ES-I3 (cell line): ENCODE measurements at regions not wholly inside any gene's neighbourhood (a gene's known extent, or its start where the extent isn't known, plus 50 kb on each side); places are given as distances from the start of the nearest gene placed in this dataset.

Experiments
- H3K36me3 ChIP-seq: 2 replicates; pipeline ENCODE4 v1.6.1; 2013; ENCODE audit warnings: mild to moderate bottlenecking, low read length, control low read depth, moderate library complexity; ENCODE audit not compliant: insufficient read depth
- H3K4me1 ChIP-seq: 2 replicates; pipeline ENCODE4 v1.6.1; 2013; ENCODE audit warnings: mild to moderate bottlenecking, control low read depth, low read length; ENCODE audit not compliant: insufficient read depth
- H3K9ac ChIP-seq: 2 replicates; pipeline ENCODE4 v1.6.1; 2013; ENCODE audit warnings: low read depth, mild to moderate bottlenecking, low read length, moderate library complexity
- H3K9me3 ChIP-seq: 2 replicates; pipeline ENCODE4 v1.6.1; 2013; ENCODE audit warnings: mild to moderate bottlenecking, low read length, moderate library complexity; ENCODE audit not compliant: control insufficient read depth, insufficient read depth

DNA sequence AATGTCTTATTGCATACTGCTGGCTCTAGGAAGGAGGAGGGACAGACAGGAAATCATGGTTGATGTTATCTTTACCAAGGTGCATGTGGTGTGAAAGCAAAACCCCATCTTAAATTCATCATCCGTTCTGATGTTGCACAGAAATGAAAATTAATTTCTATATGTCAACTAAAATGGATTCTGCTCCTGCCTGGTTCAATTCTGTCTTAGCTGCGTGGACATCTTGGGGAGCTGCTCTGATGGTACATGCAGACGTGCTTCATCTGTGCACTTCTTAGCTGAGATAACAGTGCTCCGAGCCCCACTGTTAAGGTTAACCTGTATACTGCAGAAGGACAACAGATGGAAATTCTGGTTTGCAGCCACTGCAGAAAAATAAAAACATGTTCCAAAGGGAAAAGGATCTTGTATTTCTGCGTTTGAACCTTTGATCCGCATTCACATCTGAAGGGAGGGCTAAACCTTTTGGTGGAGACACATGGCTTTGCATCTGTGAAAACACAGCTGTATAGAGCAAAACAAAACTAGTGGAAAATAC, 155.6 kb downstream of the TM9SF2 start:
- Histone ChIP-seq H3K9ac (no peak overlapping the region), H3K9me3 (no peaks in the 10 kb centered on the region), H3K4me1 (peaks cover 47% of the 10 kb centered on the region), H3K36me3 (no peaks in the 10 kb centered on the region)

DNA sequence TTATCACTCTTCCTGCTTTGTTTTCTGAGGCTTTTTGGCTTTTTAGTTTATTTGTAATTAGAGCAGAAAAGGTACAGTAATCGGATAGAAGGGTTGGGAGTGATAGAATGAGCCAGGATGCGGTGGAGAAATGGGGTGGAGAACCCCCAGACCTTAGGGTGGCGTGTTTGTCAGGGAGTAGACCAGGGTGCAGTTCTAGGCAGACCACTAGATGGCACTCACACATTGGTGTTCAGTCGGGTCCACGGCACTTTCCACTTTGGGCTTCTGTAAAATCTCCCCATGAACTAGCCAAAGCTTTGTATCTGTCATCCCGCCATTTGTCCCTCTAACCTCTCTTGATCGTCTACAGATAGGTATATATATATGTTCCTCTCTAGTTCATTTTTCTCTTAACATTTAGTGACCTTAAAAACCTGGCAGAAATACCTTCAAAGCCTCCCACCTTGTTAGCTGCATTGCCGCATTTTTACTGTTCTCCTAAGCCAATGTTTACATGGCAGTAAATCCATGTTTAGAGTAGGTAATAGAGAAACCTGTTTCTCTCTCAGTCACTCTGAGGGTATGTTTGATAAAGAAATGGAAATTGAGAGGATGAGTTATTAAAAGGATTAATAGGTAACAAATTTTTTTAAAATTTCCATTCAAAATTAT, 154.9 kb downstream of the TM9SF2 start:
- Histone ChIP-seq H3K4me1 (peaks cover 41% of the 10 kb centered on the region), H3K9me3 (no peaks in the 10 kb centered on the region), H3K9ac (no peak overlapping the region), H3K36me3 (no peaks in the 10 kb centered on the region)

DNA sequence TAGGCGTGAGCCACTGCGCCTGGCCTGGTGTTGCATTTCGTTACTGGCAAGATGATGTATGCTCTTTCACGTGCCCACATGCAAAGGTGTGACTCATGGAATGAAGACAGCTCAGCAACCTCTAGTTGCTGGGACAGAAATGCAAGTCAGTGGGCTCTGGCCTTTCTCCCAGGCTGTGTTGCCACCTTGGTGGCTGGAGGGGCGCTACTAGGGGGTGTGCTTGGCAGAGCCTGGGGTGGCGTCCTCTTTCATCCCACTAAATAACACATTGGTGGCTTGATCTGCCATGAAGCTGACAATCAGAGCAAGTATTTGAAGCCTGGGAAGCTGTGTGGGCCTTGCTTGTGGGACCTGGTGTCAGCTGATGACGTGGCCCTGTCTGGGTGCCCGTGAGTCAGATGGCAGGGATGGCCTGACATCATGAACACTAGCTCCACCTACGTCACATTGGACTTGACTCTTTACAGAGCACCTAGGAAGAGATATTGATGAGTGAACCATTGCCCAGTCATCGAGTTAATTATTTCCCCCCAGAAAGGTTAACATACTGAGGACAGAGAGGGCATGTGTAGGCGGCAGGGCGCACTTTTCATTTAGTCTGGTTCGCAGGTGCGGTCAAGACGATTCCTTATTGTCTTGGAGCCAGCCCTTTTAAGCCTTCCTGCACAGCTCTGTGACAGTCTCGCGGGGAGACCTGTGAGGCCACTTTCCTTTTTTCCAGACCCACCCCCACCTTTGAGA, 154.2 kb downstream of the TM9SF2 start:
- H3K36me3 ChIP-seq, result no peaks in the 10 kb centered on the region
- H3K4me1 ChIP-seq, result peaks cover 36% of the 10 kb centered on the region
- no peaks in the 10 kb centered on the region for H3K9me3 ChIP-seq
- H3K9ac ChIP-seq, result no peak overlapping the region

DNA sequence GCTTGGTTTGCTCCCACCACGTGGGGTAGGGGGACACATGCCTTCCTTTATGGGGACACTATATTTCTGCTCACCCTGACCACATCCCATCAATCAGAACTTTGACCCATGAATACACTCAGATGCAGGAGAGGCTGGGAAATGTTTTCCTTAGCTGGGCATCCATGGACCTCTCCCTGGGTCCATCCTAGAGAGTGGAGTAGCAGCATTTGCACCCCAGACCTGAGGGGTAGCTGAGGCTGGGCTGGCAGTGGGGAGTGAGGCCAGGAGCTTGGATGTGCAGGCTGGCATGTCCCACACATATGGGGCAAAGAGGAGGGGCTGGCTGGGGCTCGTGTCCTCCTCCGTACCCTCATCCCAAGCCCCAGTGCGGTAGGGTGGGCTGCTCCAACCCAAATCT, 152.8 kb downstream of the TM9SF2 start:
- H3K9ac ChIP-seq, result no peak overlapping the region
- H3K36me3 ChIP-seq, result no peaks in the 10 kb centered on the region
- H3K9me3 ChIP-seq, result no peaks in the 10 kb centered on the region
- H3K4me1 ChIP-seq, result peaks cover 26% of the 10 kb centered on the region

DNA sequence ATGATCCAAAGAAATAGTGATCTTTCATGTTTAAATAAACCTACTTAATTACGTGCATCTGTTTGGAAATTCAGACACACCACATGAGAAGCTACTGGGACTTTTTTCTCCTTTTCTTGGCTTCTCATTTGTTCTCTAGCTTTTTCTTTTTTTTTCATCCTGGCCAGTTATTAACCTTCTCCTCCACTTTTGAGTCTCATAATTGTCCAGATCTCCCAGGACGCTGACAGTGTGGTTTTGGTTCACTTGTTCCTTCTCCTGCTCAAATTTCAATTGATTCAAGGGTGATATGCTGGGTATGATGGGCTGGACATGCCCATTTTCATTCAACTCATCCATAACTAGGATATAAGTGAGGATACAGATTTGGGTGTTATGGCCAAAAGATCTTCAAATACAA, 152.3 kb downstream of the TM9SF2 start:
- Histone ChIP-seq H3K4me1 (peaks cover 22% of the 10 kb centered on the region), H3K36me3 (no peaks in the 10 kb centered on the region), H3K9ac (no peak overlapping the region), H3K9me3 (no peaks in the 10 kb centered on the region)

DNA sequence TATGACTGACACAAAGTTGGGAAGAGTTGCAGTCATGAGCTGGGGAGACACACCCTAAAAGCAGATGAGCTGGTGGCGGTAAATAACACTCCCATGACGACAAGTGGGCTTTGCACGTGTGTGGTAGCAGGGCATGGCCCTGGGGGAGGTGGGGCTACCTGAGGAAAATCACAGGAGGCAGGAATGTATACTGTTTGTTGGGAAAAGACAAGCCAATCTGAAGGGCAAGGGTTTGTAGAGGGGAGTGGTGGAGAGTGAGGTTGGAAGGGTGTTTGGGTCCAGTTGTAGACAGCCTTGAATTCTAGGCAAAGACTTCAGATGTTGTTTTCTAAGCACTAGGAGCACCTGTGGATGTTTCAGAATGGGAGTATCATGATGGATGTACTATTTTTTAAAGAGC, 151.6 kb downstream of the TM9SF2 start:
- no peaks in the 10 kb centered on the region for H3K9me3 ChIP-seq
- no peak overlapping the region for H3K9ac ChIP-seq
- H3K36me3 ChIP-seq, result no peaks in the 10 kb centered on the region
- H3K4me1 ChIP-seq, result peaks cover 22% of the 10 kb centered on the region

DNA sequence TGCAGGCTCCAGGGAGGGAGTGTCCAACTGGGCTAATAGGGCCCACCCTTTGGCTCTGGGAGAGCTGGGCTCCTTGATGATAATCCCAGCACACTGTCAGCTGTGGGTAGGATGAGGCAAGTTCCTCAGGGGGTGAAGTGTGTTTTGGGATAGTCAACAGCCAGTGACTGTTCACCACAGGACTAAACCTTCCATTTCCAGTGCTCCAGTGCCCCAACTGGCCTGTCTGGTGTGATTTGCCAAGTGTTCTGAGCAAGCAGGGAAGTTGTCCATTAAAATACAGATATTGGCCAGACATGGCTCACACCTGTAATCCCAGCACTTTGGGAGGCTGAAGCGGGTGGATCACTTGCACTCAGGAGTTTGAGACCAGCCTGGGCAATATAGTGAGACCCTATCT, 150.9 kb downstream of the TM9SF2 start:
- no peaks in the 10 kb centered on the region for H3K9me3 ChIP-seq
- peaks cover 17% of the 10 kb centered on the region for H3K4me1 ChIP-seq
- no peak overlapping the region for H3K9ac ChIP-seq
- no peaks in the 10 kb centered on the region for H3K36me3 ChIP-seq

DNA sequence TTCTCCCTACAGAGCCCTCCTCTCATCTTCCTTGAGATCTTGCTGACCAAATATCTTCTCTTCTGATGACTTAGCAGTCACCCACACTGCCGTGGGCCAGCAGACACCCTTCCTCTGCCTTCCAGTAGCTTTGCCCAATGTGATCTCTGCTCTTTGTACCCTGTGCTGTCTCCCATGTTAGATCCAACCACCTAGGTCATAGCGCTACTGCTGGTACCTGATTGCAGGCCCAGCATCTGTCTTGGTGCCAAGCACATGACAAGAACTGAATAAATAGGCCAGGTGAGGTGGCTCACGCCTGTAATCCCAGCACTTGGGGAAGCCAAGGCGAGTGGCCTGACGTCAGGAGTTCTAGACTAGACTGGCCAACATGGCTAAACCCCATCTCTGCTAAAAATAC, 149.7 kb downstream of the TM9SF2 start:
- Histone ChIP-seq H3K9ac (no peak overlapping the region), H3K9me3 (no peaks in the 10 kb centered on the region), H3K36me3 (no peaks in the 10 kb centered on the region), H3K4me1 (peaks cover 7% of the 10 kb centered on the region; the same call in 1 of the 2 replicates)

DNA sequence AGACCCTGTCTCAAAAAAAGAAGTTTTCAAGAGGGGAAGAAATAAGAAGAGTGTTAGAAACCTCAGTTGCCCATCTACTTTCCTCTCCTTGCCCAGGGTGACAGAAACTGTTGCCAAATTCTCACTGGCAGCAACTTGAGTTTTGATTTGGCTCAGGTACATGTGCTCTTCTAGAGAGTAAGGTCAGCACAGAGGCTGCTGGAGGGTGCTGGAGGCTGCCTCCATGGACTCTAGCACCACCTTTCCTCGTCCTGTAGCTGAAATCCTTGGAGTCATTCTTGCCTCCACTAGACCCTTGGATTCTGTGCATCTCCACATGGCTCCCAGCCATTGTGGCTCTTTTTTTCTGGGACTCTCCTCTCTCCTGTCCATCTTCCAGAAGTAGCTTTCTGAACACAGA, 149.1 kb downstream of the TM9SF2 start:
- Histone ChIP-seq H3K9me3 (no peaks in the 10 kb centered on the region), H3K9ac (no peak overlapping the region), H3K4me1 (peaks cover under 1% of the 10 kb centered on the region; the same call in 1 of the 2 replicates), H3K36me3 (no peaks in the 10 kb centered on the region)

DNA sequence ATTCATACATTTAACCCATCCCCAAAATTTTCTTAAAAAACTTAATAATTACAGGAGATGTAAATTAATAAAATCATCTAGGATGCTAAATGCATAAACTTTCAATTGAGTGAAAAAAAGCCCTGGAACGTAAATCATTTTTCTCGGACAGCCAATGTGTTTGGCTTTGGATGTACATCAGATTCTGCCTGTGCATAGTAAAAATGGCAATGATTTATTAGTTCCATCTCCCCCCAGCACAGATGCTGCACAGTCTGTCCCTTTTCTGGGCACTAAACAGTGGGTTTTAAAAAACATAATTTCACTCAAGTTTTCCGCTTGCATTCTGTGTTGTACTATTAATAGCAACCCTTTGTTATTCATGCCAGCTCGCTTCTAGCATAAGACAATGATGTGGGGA, 147.7 kb downstream of the TM9SF2 start:
- Histone ChIP-seq H3K4me1 (no peaks in the 10 kb centered on the region), H3K9ac (no peak overlapping the region), H3K36me3 (no peaks in the 10 kb centered on the region), H3K9me3 (no peaks in the 10 kb centered on the region)

DNA sequence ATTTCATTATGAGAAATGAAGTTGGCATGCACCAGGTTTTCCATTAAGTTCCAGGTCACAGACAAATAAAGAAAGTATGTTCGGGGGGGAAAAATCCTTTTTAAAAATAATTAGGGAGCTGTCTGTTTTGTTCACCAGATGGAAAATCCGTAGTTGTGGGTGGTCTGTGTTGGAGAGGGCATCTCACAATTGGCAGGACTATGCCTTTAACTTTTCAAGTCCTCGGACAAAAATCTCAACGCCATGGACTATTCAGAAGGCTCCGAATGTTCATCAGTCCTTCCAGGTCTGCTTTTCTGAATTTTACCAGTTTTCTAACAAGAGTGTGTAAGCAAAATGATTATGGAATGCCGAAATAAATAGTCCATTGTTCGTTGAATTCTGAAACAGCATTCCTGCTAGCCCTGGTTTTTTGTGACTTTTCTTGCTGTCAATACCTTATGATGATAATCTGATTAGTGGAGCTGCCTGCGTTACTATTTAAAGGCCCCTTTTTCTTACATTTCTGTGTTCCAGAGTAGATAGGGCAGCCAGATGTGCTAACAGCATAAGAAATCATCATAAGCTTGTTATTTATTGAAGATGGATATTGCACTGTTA, 146.9 kb downstream of the TM9SF2 start:
- Histone ChIP-seq H3K9ac (no peak overlapping the region), H3K9me3 (no peaks in the 10 kb centered on the region), H3K36me3 (no peaks in the 10 kb centered on the region), H3K4me1 (no peaks in the 10 kb centered on the region)

DNA sequence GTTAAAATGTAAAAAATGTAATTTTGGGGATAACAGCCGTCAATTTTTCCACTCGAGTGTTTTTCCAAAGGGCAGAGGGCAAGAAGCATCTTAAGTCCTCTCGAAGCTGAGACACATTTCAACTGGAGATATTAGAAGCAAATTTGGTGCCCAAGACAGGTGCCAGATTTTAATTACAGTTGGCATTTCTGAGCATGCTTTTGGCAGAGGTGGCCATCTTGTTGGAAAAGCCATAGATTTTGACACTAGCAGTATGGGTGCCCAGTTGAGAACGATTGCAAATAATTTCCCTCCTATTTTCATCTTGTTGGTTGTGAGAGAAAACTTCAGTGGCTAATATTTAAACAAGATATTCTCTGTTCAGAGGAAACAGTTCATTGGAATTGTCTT, 146.3 kb downstream of the TM9SF2 start:
- Histone ChIP-seq H3K36me3 (no peaks in the 10 kb centered on the region), H3K4me1 (no peaks in the 10 kb centered on the region), H3K9me3 (no peaks in the 10 kb centered on the region), H3K9ac (no peak overlapping the region)

DNA sequence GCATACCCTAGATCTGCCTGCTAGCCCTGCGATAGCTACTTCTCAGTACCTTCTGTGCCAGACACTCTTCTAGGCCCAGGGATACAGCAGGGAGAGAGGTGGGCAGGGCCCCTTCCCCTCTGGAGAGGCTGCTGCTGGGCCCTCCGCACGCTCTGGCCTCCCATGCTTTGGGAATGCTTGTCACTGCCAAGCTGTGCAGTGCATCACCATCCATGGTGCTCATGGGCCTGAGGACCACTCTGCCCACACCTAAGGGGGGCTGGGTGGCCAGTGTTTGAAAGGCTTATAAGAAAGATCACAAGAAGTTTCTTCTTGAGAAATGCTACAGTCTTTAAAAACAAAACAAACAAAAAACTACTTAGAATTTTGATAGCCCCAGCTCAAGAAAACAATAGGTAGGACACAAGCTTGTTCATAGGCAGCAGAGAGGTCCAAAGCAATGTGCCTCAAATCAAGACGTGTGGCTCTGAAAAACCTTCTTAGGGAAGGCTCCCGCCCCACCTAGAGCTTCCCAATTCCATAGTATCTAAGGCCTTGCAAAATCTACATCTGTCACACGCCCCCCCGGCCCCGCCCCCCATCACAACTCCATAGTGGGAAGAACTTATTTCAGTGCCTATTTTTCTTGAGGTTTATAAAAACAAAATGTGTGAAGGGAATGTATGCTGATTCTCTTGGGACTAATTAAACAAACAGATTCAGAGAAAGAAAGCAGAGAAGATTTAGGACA, 145.8 kb downstream of the TM9SF2 start:
- H3K9ac ChIP-seq, result no peak overlapping the region
- no peaks in the 10 kb centered on the region for H3K9me3 ChIP-seq
- H3K4me1 ChIP-seq, result no peaks in the 10 kb centered on the region
- no peaks in the 10 kb centered on the region for H3K36me3 ChIP-seq

DNA sequence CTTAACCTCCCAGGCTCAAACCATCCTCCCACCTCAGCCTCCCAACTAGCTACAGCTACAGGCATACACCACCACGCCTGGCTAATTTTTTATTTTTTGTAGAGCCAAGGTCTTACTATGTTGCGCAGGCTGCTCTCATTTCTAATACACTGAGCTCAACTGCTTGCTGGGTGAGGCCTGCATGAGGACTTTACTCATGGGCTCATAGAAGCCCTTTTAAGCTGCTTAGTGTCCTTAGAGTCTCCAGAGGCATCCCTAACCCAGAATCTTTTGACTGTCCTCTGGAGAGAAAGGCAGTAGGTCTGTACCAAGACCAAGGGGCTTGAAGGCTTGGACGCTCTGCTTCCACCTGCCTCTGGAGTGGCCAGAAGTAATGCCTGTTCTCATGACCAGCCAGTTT, 141.6 kb downstream of the TM9SF2 start:
- H3K36me3 ChIP-seq, result no peaks in the 10 kb centered on the region
- H3K4me1 ChIP-seq, result no peaks in the 10 kb centered on the region
- no peaks in the 10 kb centered on the region for H3K9me3 ChIP-seq
- H3K9ac ChIP-seq, result no peak overlapping the region
